ENCODE measurements at regions not wholly inside any gene's neighbourhood (a gene's known extent, or its start where the extent isn't known, plus 50 kb on each side); places are given as distances from the start of the nearest gene placed in this dataset.

GRCh38 chr6:141667580-141668309 lies 465.0 kb upstream of the GJE1 start:
- TF ChIP-seq REST (IDR thresholded peaks at IDR 0.05; ENCODE audit: borderline replicate concordance) (no peak), REST (CRISPR knock-in tag; IDR thresholded peaks at IDR 0.05; ENCODE audit: low read depth) (no peak), FIP1L1 (IDR thresholded peaks at IDR 0.05; ENCODE audit: low read depth, low read length, poor library complexity, severe bottlenecking) (no peak)

All from K562 (cell line).